Esophagus squamous epithelium (tissue), 5 donors: ENCODE measurements at regions not wholly inside any gene's neighbourhood (a gene's known extent, or its start where the extent isn't known, plus 50 kb on each side); places are given as distances from the start of the nearest gene placed in this dataset.

Experiments
- DNase-seq: peaks from one replicate; lab custom pipeline; 2025; lab: John Stamatoyannopoulos, UW
- H3K27ac ChIP-seq, 4 donors: fragments of 200-600 bp; sonication (generic); one replicate each; pipeline ENCODE4 v1.5.1; 2016 to 2019; ENCODE audit warnings: mild to moderate bottlenecking in 1 of 4
- H3K27me3 ChIP-seq, 4 donors: fragments of 200-600 bp; sonication (generic); 1 replicate in 3 of 4; 2 replicates in 1 of 4; pipeline versions ENCODE4 v1.5.1 to v1.6.0; 2017 to 2021; ENCODE audit warnings: antibody characterized with exemption in 1 of 4
- H3K36me3 ChIP-seq, 3 donors: fragments of 200-600 bp; sonication (generic); one replicate each; pipeline ENCODE4 v1.5.1; 2016 to 2019
- H3K4me1 ChIP-seq, 3 donors: fragments of 200-600 bp; sonication (generic); one replicate each; pipeline ENCODE4 v1.5.1; 2017 to 2019
- H3K4me3 ChIP-seq, 4 donors: fragments of 200-600 bp; sonication (generic); 1 replicate in 3 of 4; 2 replicates in 1 of 4; pipeline ENCODE4 v1.5.1; 2016 to 2019; ENCODE audit warnings: mild to moderate bottlenecking in 2 of 4, moderate library complexity in 1 of 4
- H3K9me3 ChIP-seq, 3 donors: fragments of 200-600 bp; sonication (generic); one replicate each; pipeline ENCODE4 v1.5.1; 2016 to 2019
- CTCF ChIP-seq, 6 experiments: fragments of 450-650 bp in 4 of 6; fragments of 200-600 bp in 2 of 6; sonication (generic) in 2 of 6; IDR thresholded peaks; one replicate each; pipeline ENCODE4 v1.5.1; 2016 to 2019; ENCODE audit warnings: antibody characterized with exemption in 6 of 6, mild to moderate bottlenecking in 4 of 6, moderate library complexity in 4 of 6
- POLR2A ChIP-seq, 4 donors: fragments of 450-650 bp; IDR thresholded peaks; one replicate each; pipeline ENCODE4 v1.6.1; 2017; ENCODE audit warnings: antibody characterized with exemption in 4 of 4, mild to moderate bottlenecking in 4 of 4, moderate library complexity in 3 of 4
- WGBS, 2 donors: methylation state at CpG; one replicate each; pipeline ENCODE4 v1.1.5; 2018; 5-methylcytosine and 5-hydroxymethylcytosine counted together
- intact Hi-C: fragments of 100-400 bp; cut with DNase I; formaldehyde crosslinking; loops from one replicate; pipeline ENCODE4 v1.15.0; 2022
- donor health status: DM: yes; HTN: yes; CAD: no.

GRCh38 chr16:81158964-81159363 is 62.8 kb upstream of the GCSH start:
- Histone ChIP-seq H3K27ac (no peak overlapping the region), H3K4me3 (no peak overlapping the region), H3K27me3 (no peaks in the 10 kb centered on the region), H3K4me1 (no peaks in the 10 kb centered on the region), H3K36me3 (no peaks in the 10 kb centered on the region), H3K9me3 (no peaks in the 10 kb centered on the region)
- intact Hi-C loops = no loop called here
- no peak for TF ChIP-seq CTCF (IDR thresholded peaks at IDR 0.05)
- no peak for TF ChIP-seq POLR2A (IDR thresholded peaks at IDR 0.05)
- 79 to 84% methylated on average over 3 to 6 of the region's 6 CpGs for WGBS, 2 donors
- DNase-seq = no peak

- Histone ChIP-seq H3K27me3 (no peaks in the 10 kb centered on the region), H3K9me3 (no peaks in the 10 kb centered on the region), H3K4me3 (no peak overlapping the region), H3K36me3 (no peaks in the 10 kb centered on the region), H3K27ac (no peak overlapping the region), H3K4me1 (no peaks in the 10 kb centered on the region)
- no peak for TF ChIP-seq CTCF (IDR thresholded peaks at IDR 0.05)
- no peak for TF ChIP-seq POLR2A (IDR thresholded peaks at IDR 0.05)
- 75 to 85% methylated on average over 6 to 10 of the region's 10 CpGs for WGBS, 2 donors
- DNase-seq = no peak
- intact Hi-C loops = no loop called here
Observed at GRCh38 chr16:81155769-81156168, 59.6 kb upstream of the GCSH start.

DNA sequence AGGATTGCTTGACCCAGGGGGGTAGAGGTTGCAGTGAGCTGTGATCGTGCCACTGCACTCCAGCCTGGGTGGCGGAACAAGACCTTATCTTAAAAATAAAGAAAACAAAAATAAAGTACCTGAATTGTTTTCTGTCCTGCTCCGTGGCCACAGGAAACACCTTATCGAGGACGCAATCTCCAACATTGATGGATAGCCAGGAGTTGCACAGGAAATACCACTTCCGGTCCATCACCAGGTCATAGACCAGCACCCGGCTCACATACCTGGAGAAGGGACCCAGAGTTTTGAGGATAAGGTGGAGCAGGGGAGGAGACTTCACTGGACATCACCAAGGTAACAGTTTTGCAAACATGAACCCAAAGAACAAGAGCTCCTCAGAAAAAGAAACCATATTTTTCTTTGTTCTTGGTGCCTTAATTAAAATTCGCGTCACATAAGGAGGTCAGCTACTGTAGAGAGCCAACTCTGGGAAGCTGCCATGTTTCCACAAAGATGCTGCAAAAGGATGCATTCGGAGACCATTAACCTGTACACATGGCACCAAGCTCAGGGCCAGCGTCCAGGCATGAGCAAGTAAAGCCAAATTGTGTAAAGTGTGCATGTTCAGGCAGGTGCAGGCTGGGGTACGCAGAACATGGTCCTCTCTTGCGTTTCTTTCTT is 55.6 kb upstream of the GCSH start:
- Histone ChIP-seq H3K36me3 (no peaks in the 10 kb centered on the region), H3K4me1 (no peaks in the 10 kb centered on the region), H3K27me3 (no peaks in the 10 kb centered on the region), H3K27ac (no peak overlapping the region), H3K4me3 (no peak overlapping the region), H3K9me3 (no peaks in the 10 kb centered on the region)
- no peak for DNase-seq
- 32 to 37% methylated on average over 13 of the region's 13 CpGs for WGBS, 2 donors
- TF ChIP-seq POLR2A (IDR thresholded peaks at IDR 0.05) = no peak
- TF ChIP-seq CTCF (IDR thresholded peaks at IDR 0.05) = no peak
- intact Hi-C loops = no loop called here

- H3K4me3 ChIP-seq = no peak overlapping the region
- no peaks in the 10 kb centered on the region for H3K4me1 ChIP-seq
- no peak for DNase-seq
- no peaks in the 10 kb centered on the region for H3K9me3 ChIP-seq
- intact Hi-C loops = no loop called here
- peaks cover 0 to 16% (median 0%) of the 10 kb centered on the region in 4 donors for H3K27me3 ChIP-seq
- TF ChIP-seq CTCF (IDR thresholded peaks at IDR 0.05) (no peak), POLR2A (IDR thresholded peaks at IDR 0.05) (no peak)
- no peak overlapping the region for H3K27ac ChIP-seq
- 72 to 92% methylated on average over 6 to 10 of the region's 10 CpGs for WGBS, 2 donors
- H3K36me3 ChIP-seq = no peaks in the 10 kb centered on the region
Observed at GRCh38 chr16:81149614-81150013, 53.4 kb upstream of the GCSH start.

DNA sequence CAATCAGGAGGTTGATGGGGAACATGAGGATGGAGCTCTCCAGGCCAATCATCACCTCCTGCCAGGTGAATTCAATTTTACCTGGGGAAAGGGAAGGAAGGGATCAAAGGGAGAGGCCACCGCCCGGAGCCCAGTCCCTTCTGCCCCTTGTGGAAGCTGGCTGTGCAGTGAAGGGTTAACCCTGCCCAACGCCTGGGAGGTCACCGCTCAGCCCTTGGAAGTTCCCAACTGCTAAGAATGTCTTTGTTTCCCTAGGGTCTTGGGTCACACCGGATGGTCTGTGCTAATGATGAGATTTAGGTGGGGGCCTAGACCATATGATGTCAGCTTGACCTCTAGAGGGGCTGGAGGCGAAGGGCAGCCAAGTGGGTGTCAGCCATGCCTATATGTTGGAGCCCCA is 52.1 kb upstream of the GCSH start:
- DNase-seq = no peak
- no peaks in the 10 kb centered on the region for H3K36me3 ChIP-seq
- H3K4me1 ChIP-seq = no peaks in the 10 kb centered on the region
- TF ChIP-seq POLR2A (IDR thresholded peaks at IDR 0.05) (no peak), CTCF (IDR thresholded peaks at IDR 0.05) (no peak)
- no peak overlapping the region for H3K4me3 ChIP-seq
- H3K27me3 ChIP-seq = peaks cover 0 to 18% (median 0%) of the 10 kb centered on the region in 4 donors
- 63 to 74% methylated on average over 2 to 6 of the region's 6 CpGs for whole genome bisulfite sequencing, 2 donors
- intact Hi-C loops = no loop called here
- H3K27ac ChIP-seq = no peak overlapping the region
- H3K9me3 ChIP-seq = no peaks in the 10 kb centered on the region
